ENCODE measurements at regions not wholly inside any gene's neighbourhood (a gene's known extent, or its start where the extent isn't known, plus 50 kb on each side); places are given as distances from the start of the nearest gene placed in this dataset.

GRCh38 chr12:115103884-115104883 is 420.2 kb upstream of the TBX3 start:
- peaks cover 13% of the 10 kb centered on the region for H3K4me1 ChIP-seq
- H3K9me3 ChIP-seq = no peaks in the 10 kb centered on the region
- no peaks in the 10 kb centered on the region for H3K27me3 ChIP-seq
- ATAC-seq (no peak), DNase-seq (peak in 2 of 4 donors; percentile 16 to 25)
- no peak overlapping the region for H3K4me3 ChIP-seq
- intact Hi-C loops (cut with DNase I) = no loop called here
- 43 to 56% methylated on average over 10 of the region's 10 CpGs for WGBS, 2 donors
- no peaks in the 10 kb centered on the region for H3K36me3 ChIP-seq (replicated peaks in 1 of 2; ENCODE audit: insufficient read depth in 1 of 2, low read depth in 2 of 2)
- H3K27ac ChIP-seq = no peak overlapping the region
- TF ChIP-seq POLR2A (IDR thresholded peaks at IDR 0.05) = no peak
- TF ChIP-seq CTCF (IDR thresholded peaks at IDR 0.05) = no peak

GRCh38 chr12:115102450-115102849 is 418.5 kb upstream of the TBX3 start:
- Histone ChIP-seq H3K9me3 (no peaks in the 10 kb centered on the region), H3K36me3 (replicated peaks in 1 of 2; ENCODE audit: insufficient read depth in 1 of 2, low read depth in 2 of 2) (no peaks in the 10 kb centered on the region), H3K27ac (no peak overlapping the region), H3K4me3 (no peak overlapping the region), H3K4me1 (no peaks in the 10 kb centered on the region), H3K27me3 (peaks cover 0 to 4% of the 10 kb centered on the region in 2 donors)
- no peak for ATAC-seq
- intact Hi-C loops (cut with DNase I) = no loop called here
- no peak for TF ChIP-seq CTCF (IDR thresholded peaks at IDR 0.05)
- TF ChIP-seq POLR2A (IDR thresholded peaks at IDR 0.05) = no peak
- 60 to 65% methylated on average over 5 of the region's 5 CpGs for WGBS, 2 donors
- no peak for DNase-seq

DNA sequence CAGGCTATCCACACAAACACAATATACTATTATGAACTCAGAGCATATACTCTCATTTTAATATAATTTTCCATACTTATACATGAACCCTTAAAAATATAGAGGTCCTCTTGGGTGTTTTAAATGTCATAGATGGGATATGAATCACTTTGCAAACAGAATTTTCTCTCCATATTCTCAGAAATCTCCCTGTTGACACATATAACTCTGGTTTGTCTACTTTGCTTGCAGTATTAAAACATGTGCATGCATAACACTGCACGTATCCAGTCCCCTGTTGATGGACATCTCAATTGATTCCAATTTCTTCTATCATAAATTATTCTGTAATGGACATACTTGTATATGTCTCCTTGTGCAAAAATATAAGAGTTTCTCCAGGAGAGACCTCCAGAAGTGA is 417.5 kb upstream of the TBX3 start:
- no peaks in the 10 kb centered on the region for H3K36me3 ChIP-seq (replicated peaks in 1 of 2; ENCODE audit: insufficient read depth in 1 of 2, low read depth in 2 of 2)
- peaks cover 0 to 4% of the 10 kb centered on the region in 2 donors for H3K27me3 ChIP-seq
- H3K27ac ChIP-seq = no peak overlapping the region
- ATAC-seq (no peak), DNase-seq (no peak)
- 70 to 77% methylated on average over 1 of the region's 1 CpG for WGBS, 2 donors
- H3K4me3 ChIP-seq = no peak overlapping the region
- H3K4me1 ChIP-seq = no peaks in the 10 kb centered on the region
- intact Hi-C loops (cut with DNase I) = no loop called here
- TF ChIP-seq POLR2A (IDR thresholded peaks at IDR 0.05) (no peak), CTCF (IDR thresholded peaks at IDR 0.05) (no peak)
- no peaks in the 10 kb centered on the region for H3K9me3 ChIP-seq

GRCh38 chr12:115097416-115097815 is 413.4 kb upstream of the TBX3 start:
- H3K4me3 ChIP-seq = no peak overlapping the region
- ATAC-seq (no peak), DNase-seq (no peak)
- peaks cover 15% of the 10 kb centered on the region for H3K4me1 ChIP-seq
- no peaks in the 10 kb centered on the region for H3K9me3 ChIP-seq
- no peak for TF ChIP-seq CTCF (IDR thresholded peaks at IDR 0.05)
- TF ChIP-seq POLR2A (IDR thresholded peaks at IDR 0.05) = no peak
- no peak overlapping the region for H3K27ac ChIP-seq
- intact Hi-C loops (cut with DNase I) = no loop called here
- H3K27me3 ChIP-seq = peaks cover 0 to 4% of the 10 kb centered on the region in 2 donors
- 65 to 80% methylated on average over 5 of the region's 5 CpGs for WGBS, 2 donors
- no peaks in the 10 kb centered on the region for H3K36me3 ChIP-seq (replicated peaks in 1 of 2; ENCODE audit: insufficient read depth in 1 of 2, low read depth in 2 of 2)
